ENCODE measurements at regions not wholly inside any gene's neighbourhood (a gene's known extent, or its start where the extent isn't known, plus 50 kb on each side); places are given as distances from the start of the nearest gene placed in this dataset.

DNA sequence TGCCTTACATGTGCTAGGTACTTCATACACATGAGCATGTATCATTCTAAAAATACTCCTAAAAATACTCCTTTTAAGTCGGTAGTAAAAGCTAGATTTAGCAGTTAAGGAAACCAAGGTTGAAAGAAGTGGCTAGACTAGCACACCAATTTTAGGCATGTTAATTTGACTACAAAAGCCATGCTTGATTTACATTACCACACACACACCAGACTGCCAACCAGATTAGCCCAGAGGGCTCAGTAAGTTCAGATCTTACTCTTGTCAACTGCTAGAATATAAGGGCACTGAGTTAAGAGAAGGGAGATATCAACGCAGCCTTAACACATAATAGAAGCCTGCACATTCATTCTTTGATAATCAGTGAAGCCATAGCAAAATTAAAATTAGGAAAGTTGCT is 117.9 kb downstream of the MID1IP1 start:
- FAIRE-seq (no peak), DNase-seq (ENCODE audit: insufficient read length, low spot score) (no peak)

DNA sequence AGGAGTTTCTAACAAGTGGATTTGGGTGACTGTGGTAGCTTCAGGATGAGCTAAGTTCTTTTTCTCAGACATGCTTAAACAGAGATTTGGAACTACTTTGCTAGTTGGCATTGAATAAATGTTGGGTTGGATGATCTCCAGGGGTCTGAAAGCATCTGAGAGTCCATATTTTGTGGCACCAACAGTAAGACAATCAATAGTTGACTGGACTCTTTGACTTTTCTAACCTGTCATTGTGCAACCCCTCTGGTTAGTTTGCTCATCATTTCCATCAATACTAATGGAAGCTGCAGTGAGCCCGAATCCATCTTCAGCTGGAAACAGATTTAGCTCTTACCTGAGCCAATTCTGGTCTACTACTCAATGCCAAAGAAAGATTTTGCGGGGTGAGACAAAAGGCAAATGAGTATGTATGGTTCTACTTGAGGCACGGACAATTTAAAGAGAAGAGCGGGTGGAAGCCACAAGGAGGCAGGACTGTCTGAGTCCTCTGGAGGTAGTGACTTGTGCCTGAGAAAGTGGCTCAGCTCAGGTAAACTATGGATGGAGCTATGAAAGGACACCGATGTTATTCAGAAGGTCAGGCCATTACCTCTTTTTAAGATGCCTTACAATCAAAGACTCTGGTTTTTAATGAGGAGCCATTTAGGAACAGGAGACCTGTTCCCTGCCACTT is 118.7 kb downstream of the MID1IP1 start:
- no peak for DNase-seq (ENCODE audit: insufficient read length, low spot score)
- TF ChIP-seq, protein P1, sequence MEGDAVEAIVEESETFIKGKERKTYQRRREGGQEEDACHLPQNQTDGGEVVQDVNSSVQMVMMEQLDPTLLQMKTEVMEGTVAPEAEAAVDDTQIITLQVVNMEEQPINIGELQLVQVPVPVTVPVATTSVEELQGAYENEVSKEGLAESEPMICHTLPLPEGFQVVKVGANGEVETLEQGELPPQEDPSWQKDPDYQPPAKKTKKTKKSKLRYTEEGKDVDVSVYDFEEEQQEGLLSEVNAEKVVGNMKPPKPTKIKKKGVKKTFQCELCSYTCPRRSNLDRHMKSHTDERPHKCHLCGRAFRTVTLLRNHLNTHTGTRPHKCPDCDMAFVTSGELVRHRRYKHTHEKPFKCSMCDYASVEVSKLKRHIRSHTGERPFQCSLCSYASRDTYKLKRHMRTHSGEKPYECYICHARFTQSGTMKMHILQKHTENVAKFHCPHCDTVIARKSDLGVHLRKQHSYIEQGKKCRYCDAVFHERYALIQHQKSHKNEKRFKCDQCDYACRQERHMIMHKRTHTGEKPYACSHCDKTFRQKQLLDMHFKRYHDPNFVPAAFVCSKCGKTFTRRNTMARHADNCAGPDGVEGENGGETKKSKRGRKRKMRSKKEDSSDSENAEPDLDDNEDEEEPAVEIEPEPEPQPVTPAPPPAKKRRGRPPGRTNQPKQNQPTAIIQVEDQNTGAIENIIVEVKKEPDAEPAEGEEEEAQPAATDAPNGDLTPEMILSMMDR (IDR thresholded peaks at IDR 0.05; ENCODE audit: insufficient read depth, missing control alignments) = no peak
- no peak for FAIRE-seq

More for the DNA sequence above, 117.9 kb downstream of the MID1IP1 start:
- TF ChIP-seq, protein P1 (IDR thresholded peaks at IDR 0.05; ENCODE audit: insufficient read depth, missing control alignments) = no peak

DNA sequence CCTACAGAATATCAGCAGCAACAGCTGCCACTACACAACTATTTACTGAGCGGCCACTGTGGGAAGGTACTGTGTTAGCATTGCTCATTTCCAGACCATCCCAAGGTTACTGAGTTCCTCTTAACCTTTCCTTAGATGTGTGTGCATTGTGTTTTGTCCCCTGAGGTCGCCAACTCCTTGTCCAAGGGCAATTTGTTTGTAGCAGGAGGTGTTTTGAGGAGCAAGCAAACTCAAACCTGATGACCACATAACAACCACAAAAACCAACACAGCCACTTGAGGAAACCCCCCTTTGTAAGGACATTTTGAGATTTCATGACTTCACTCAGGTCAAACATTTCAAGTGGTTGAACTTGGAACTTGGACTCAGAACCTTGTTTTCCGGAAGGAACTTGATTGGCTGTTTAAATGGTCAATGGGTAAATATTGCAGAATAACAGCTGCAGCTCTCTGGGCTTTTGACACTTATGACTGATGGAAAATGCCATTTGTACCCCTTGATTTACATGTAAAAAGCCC is 122.3 kb downstream of the MID1IP1 start:
- FAIRE-seq (no peak), DNase-seq (ENCODE audit: insufficient read length, low spot score) (no peak)

DNA sequence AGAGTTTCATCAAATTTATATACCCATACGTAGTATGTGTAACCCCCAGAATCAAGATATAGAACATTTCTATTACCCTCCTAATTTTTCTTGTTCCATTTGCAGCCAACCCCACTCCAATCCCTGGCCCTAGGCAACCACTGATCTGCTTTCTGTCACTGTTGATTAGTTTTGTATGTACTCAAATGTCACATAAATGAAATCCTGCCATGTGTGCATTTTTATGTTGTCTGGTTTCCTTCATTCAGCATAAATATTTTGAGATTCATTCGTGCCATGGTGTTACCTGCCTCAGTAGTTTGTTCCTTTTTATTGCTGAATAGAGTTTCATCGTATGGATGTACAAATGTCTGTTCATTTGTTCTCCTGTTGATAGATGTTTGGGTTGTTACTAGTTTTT is 126.3 kb downstream of the MID1IP1 start:
- TF ChIP-seq, protein P1 (IDR thresholded peaks at IDR 0.05; ENCODE audit: insufficient read depth, missing control alignments) = no peak
- DNase-seq (ENCODE audit: insufficient read length, low spot score) (no peak), FAIRE-seq (no peak)

More for the DNA sequence above, 122.3 kb downstream of the MID1IP1 start:
- TF ChIP-seq, protein P1 (IDR thresholded peaks at IDR 0.05; ENCODE audit: insufficient read depth, missing control alignments) = no peak

DNA sequence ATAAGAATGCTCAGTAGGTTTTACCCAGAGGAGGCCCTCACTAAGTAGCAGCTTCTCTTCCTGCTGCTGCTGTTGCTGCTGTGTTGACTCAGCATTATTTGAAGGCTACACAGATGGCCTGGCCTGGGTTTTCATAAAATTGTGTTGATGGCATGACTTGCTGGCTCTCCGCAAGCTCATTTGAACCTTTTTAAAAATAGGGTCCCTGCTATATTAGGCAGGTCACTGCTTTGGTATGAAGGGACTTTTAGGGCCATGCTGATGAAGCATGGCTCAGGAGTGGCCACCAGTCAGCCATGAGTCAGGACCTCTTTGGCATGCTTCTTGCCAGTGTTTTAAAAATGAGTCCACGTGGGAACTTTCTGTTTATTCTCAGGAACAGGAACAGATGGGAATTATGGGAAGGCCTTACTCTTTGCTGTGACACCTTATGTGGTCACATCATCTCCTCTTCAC is 128.7 kb downstream of the MID1IP1 start:
- DNase-seq (ENCODE audit: insufficient read length, low spot score) (no peak), FAIRE-seq (no peak)
- TF ChIP-seq, protein P1 (IDR thresholded peaks at IDR 0.05; ENCODE audit: insufficient read depth, missing control alignments) = no peak

DNA sequence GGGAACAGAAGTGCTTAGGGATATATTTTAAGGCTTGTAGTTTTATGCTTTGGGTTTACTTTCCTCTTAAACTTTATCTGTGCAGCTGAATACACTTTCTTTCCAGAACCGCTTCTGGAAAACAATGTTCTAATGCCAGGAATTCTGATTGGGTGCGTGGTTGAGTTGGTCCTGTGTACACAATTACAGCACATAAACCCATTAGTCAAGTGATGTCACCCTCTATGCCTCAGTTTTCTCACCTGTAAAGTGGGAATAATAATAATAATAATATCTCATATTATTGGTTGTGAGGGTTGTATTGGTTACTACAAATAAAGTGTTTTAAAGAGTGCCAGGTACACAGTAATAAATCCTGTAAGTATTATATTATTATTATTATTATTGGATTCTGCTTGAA is 129.2 kb downstream of the MID1IP1 start:
- FAIRE-seq = no peak
- TF ChIP-seq, protein P1 (IDR thresholded peaks at IDR 0.05; ENCODE audit: insufficient read depth, missing control alignments) = no peak
- no peak for DNase-seq (ENCODE audit: insufficient read length, low spot score)

DNA sequence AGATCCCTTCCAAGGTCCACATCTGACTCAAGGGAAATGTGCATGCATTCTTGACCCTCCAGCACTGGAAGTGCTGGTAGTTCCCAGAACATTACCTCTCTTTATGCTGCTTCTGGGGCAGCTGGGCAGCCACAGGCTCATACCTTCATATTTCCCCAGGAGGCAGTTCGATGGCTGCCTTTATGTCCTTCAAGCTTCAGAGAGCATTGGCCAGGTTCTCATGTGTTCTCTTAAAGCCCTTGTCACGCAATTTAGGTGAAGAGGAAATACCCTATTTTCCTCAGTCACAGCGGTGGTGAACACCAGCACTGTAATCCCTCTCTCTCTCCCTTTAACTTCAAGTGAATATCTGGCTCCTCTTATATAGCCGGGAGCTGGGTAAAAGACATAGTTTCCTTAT is 134.3 kb downstream of the MID1IP1 start:
- TF ChIP-seq, protein P1 (IDR thresholded peaks at IDR 0.05; ENCODE audit: insufficient read depth, missing control alignments) = no peak
- FAIRE-seq (no peak), DNase-seq (ENCODE audit: insufficient read length, low spot score) (no peak)
